ENCODE measurements at regions not wholly inside any gene's neighbourhood (a gene's known extent, or its start where the extent isn't known, plus 50 kb on each side); places are given as distances from the start of the nearest gene placed in this dataset.

DNA sequence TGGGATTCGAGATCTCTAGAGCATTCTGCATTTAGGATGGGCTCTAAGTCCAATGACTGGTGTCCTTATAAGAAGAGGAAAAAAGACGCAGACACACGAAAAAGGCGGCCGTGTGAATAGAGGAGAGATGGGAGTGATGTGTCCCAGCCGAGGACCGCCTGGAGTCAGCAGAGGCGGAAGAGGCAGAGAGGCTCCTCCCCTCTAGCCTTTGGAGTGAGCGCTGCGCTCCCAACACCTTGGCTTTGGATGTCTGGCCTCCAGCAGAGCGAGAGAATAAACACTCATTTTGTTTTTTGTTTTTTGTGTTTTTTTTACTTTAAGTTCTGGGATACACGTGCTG is 83.0 kb upstream of the RTL6 start:
- TF ChIP-seq, protein P1, sequence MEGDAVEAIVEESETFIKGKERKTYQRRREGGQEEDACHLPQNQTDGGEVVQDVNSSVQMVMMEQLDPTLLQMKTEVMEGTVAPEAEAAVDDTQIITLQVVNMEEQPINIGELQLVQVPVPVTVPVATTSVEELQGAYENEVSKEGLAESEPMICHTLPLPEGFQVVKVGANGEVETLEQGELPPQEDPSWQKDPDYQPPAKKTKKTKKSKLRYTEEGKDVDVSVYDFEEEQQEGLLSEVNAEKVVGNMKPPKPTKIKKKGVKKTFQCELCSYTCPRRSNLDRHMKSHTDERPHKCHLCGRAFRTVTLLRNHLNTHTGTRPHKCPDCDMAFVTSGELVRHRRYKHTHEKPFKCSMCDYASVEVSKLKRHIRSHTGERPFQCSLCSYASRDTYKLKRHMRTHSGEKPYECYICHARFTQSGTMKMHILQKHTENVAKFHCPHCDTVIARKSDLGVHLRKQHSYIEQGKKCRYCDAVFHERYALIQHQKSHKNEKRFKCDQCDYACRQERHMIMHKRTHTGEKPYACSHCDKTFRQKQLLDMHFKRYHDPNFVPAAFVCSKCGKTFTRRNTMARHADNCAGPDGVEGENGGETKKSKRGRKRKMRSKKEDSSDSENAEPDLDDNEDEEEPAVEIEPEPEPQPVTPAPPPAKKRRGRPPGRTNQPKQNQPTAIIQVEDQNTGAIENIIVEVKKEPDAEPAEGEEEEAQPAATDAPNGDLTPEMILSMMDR (IDR thresholded peaks at IDR 0.05; ENCODE audit: low read depth, low read length, missing input control), result no peak
- TF ChIP-seq HNF4G (IDR thresholded peaks at IDR 0.05) (no peak), TAF1 (conservative IDR thresholded peaks at IDR 0.05) (no peak), YY1 (IDR thresholded peaks at IDR 0.05) (no peak), SP1 (IDR thresholded peaks at IDR 0.05) (no peak)
- TF ChIP-seq, protein P2, sequence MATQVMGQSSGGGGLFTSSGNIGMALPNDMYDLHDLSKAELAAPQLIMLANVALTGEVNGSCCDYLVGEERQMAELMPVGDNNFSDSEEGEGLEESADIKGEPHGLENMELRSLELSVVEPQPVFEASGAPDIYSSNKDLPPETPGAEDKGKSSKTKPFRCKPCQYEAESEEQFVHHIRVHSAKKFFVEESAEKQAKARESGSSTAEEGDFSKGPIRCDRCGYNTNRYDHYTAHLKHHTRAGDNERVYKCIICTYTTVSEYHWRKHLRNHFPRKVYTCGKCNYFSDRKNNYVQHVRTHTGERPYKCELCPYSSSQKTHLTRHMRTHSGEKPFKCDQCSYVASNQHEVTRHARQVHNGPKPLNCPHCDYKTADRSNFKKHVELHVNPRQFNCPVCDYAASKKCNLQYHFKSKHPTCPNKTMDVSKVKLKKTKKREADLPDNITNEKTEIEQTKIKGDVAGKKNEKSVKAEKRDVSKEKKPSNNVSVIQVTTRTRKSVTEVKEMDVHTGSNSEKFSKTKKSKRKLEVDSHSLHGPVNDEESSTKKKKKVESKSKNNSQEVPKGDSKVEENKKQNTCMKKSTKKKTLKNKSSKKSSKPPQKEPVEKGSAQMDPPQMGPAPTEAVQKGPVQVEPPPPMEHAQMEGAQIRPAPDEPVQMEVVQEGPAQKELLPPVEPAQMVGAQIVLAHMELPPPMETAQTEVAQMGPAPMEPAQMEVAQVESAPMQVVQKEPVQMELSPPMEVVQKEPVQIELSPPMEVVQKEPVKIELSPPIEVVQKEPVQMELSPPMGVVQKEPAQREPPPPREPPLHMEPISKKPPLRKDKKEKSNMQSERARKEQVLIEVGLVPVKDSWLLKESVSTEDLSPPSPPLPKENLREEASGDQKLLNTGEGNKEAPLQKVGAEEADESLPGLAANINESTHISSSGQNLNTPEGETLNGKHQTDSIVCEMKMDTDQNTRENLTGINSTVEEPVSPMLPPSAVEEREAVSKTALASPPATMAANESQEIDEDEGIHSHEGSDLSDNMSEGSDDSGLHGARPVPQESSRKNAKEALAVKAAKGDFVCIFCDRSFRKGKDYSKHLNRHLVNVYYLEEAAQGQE (IDR thresholded peaks at IDR 0.05), result no peak
- TF ChIP-seq, protein P3, sequence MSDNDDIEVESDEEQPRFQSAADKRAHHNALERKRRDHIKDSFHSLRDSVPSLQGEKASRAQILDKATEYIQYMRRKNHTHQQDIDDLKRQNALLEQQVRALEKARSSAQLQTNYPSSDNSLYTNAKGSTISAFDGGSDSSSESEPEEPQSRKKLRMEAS (IDR thresholded peaks at IDR 0.05), result no peak

Measured in liver (tissue), 3 donors.